ENCODE measurements at regions not wholly inside any gene's neighbourhood (a gene's known extent, or its start where the extent isn't known, plus 50 kb on each side); places are given as distances from the start of the nearest gene placed in this dataset.

DNA sequence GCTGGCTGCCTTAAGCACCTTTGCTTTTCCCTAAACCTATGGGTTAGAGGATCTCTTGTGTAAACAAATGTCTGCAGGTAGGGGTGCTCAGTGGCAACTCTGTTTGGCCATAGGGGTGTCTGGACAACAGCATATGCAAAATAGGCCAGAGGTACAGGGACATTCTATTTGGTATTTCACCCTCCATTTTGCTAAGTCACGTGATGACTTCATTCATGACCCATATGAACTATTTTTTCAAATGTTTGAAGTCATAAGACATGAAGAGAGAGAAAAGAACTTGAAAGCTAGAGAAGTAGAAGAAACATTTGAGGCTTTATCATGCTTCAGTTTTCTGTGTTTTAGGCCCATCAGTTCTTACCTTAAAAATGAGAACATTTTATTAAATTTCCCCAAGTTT, 370.2 kb downstream of the GADD45G start:
- Histone ChIP-seq H3K4me3 (ENCODE audit: low read length) (no peak overlapping the region), H3K36me3 (ENCODE audit: control insufficient read depth, insufficient read depth, low read length) (no peaks in the 10 kb centered on the region), H3K27me3 (ENCODE audit: control insufficient read depth, insufficient read depth, low read length) (no peaks in the 10 kb centered on the region), H3K4me1 (ENCODE audit: control insufficient read depth, insufficient read depth, low read length) (no peaks in the 10 kb centered on the region), H3K9ac (ENCODE audit: low read length) (no peak overlapping the region), H3K27ac (ENCODE audit: low read depth, low read length) (no peak overlapping the region)

DNA sequence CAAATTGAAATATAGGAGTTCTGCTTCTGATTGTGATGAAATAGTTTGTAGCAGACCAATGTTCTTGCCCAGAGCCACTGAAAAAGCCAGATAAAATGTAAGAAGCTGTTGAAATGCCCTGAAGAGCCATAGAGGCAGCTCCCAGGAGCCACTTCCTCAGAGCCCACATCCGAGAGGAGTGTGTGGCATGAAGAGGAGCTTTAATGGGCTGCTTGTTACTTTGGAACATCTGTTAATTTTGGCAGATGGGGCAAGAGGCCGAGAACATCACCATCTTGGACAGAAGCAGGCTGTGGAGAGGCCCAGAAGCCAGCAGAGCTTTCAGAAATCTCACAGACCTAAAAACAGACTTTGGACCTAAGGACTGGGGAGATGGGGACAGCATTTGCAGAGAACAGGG, 370.8 kb downstream of the GADD45G start:
- H3K36me3 ChIP-seq (ENCODE audit: control insufficient read depth, insufficient read depth, low read length): no peaks in the 10 kb centered on the region
- H3K4me1 ChIP-seq (ENCODE audit: control insufficient read depth, insufficient read depth, low read length): no peaks in the 10 kb centered on the region
- no peak overlapping the region for H3K9ac ChIP-seq (ENCODE audit: low read length)
- no peaks in the 10 kb centered on the region for H3K27me3 ChIP-seq (ENCODE audit: control insufficient read depth, insufficient read depth, low read length)
- no peak overlapping the region for H3K27ac ChIP-seq (ENCODE audit: low read depth, low read length)
- H3K4me3 ChIP-seq (ENCODE audit: low read length): no peak overlapping the region

DNA sequence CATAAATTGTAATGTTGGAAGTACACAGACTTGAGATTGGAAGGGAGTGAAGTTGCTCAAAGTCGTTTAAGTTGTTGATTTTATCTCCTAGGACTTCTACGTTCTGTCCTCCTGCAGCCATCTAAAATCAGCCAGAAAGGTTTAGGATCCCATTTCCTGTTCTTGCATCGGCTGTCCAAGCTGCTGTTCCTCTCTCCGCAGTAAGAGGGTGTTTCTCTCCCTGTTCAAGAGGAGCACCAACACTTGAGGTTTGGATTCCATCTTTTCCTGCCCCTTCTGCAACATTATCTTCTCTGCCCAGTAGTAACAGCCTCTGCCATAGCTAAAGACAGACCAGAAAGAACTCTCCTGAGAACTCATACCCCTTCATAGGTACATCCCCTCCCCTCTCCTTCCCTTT, 373.4 kb downstream of the GADD45G start:
- H3K36me3 ChIP-seq (ENCODE audit: control insufficient read depth, insufficient read depth, low read length): no peaks in the 10 kb centered on the region
- H3K4me3 ChIP-seq (ENCODE audit: low read length): no peak overlapping the region
- H3K9ac ChIP-seq (ENCODE audit: low read length): no peak overlapping the region
- no peaks in the 10 kb centered on the region for H3K4me1 ChIP-seq (ENCODE audit: control insufficient read depth, insufficient read depth, low read length)
- no peaks in the 10 kb centered on the region for H3K27me3 ChIP-seq (ENCODE audit: control insufficient read depth, insufficient read depth, low read length)
- no peak overlapping the region for H3K27ac ChIP-seq (ENCODE audit: low read depth, low read length)

DNA sequence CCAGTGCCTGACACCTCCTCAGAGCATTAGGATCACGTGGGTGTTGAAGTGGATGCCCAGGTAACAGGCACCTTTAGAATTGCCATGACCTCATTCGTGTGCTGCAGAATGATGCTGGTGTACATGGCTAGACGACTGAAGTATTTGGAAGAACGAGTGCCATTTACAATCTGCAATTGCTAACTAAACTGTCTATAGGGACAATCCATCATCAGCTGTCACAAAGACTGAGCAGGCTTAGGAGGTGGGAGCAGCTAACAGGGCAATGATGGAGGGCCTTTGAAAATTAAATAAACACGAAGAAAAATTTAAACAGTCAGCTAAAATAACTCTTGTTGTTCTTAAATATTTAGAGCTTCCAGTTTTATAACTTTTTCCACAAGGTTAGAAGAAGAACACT, 375.8 kb downstream of the GADD45G start:
- Histone ChIP-seq H3K9ac (ENCODE audit: low read length) (no peak overlapping the region), H3K27me3 (ENCODE audit: control insufficient read depth, insufficient read depth, low read length) (no peaks in the 10 kb centered on the region), H3K4me3 (ENCODE audit: low read length) (no peak overlapping the region), H3K36me3 (ENCODE audit: control insufficient read depth, insufficient read depth, low read length) (no peaks in the 10 kb centered on the region), H3K27ac (ENCODE audit: low read depth, low read length) (no peak overlapping the region), H3K4me1 (ENCODE audit: control insufficient read depth, insufficient read depth, low read length) (no peaks in the 10 kb centered on the region)

DNA sequence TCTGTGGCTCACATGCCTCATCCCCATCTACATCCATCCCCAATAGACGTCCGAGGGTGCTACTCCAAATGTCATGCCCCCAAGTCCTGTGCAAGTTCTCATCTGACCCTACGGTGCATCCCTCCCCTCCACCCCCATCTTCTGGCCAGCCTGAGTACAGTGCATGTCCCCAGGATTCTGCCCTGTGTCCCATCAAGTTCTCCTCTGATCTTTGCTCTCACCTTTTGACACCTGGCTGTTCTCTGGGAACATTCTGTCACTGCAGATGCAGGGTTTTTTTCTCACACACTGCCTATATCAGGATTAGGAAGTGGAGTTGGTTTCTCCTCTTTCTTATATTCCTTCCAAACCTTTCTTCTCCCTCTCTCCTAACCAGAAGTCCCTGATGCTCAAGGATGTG, 377.2 kb downstream of the GADD45G start:
- Histone ChIP-seq H3K27ac (ENCODE audit: low read depth, low read length) (no peak overlapping the region), H3K4me1 (ENCODE audit: control insufficient read depth, insufficient read depth, low read length) (no peaks in the 10 kb centered on the region), H3K4me3 (ENCODE audit: low read length) (no peak overlapping the region), H3K27me3 (ENCODE audit: control insufficient read depth, insufficient read depth, low read length) (no peaks in the 10 kb centered on the region), H3K36me3 (ENCODE audit: control insufficient read depth, insufficient read depth, low read length) (no peaks in the 10 kb centered on the region), H3K9ac (ENCODE audit: low read length) (no peak overlapping the region)

DNA sequence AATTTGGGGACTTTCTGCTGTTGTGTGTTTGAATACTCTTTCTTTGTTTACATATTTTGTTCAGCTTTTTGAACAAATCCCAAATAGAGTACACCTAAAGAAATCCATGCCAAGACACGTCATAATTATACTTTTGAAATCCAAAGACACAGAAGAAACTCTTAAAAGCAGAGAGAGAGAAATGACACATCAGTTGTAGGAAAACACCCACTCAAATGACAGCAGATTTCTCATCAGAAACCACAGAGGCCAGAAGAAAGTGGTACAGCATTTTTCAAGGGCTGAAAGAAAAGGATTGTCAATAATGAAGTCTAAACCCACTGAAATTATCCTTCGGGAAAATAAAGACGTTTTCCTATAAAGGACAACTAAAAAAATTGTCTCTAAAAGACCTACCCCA, 378.6 kb downstream of the GADD45G start:
- Histone ChIP-seq H3K4me1 (ENCODE audit: control insufficient read depth, insufficient read depth, low read length) (no peaks in the 10 kb centered on the region), H3K9ac (ENCODE audit: low read length) (no peak overlapping the region), H3K27me3 (ENCODE audit: control insufficient read depth, insufficient read depth, low read length) (no peaks in the 10 kb centered on the region), H3K36me3 (ENCODE audit: control insufficient read depth, insufficient read depth, low read length) (no peaks in the 10 kb centered on the region), H3K4me3 (ENCODE audit: low read length) (no peak overlapping the region), H3K27ac (ENCODE audit: low read depth, low read length) (no peak overlapping the region)

DNA sequence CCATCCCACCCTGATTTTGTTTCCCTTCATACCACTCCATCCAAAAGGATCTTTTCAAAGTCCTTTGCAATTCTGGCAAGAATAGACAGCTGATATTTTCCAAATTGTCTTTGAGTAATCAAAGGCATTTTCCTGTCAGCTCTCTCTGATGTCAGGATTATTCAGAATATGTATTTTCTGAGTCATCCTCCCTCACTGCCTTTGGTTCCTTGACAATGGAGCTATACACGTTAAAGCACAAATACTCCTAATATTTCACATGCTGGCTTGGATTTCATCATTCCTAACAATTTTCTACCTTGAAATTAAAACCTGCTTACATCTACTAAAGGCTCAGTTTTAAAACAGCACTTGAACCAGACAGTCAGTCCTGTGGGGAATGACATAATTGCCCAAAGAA, 379.4 kb downstream of the GADD45G start:
- no peaks in the 10 kb centered on the region for H3K36me3 ChIP-seq (ENCODE audit: control insufficient read depth, insufficient read depth, low read length)
- H3K27me3 ChIP-seq (ENCODE audit: control insufficient read depth, insufficient read depth, low read length): no peaks in the 10 kb centered on the region
- no peak overlapping the region for H3K27ac ChIP-seq (ENCODE audit: low read depth, low read length)
- no peak overlapping the region for H3K9ac ChIP-seq (ENCODE audit: low read length)
- no peaks in the 10 kb centered on the region for H3K4me1 ChIP-seq (ENCODE audit: control insufficient read depth, insufficient read depth, low read length)
- no peak overlapping the region for H3K4me3 ChIP-seq (ENCODE audit: low read length)

DNA sequence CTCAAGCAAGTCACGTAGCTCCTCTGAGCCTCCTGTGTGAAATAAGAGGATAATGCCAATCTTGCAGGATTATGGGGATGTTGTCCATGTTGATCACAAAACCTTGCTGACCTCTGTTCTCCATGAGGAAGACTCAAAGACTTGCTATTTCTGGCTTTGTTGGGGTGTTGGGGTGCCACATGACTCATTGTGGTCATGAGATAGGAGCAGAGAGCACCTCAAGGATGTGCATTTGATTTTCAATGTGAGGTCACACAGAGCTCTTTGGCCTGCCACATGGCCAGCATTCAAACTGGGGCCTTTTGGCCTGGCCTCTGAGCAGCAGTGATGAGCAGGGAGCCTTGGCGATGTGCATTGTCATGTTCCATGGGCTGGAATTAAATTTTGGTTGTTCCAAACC, 380.3 kb downstream of the GADD45G start:
- Histone ChIP-seq H3K4me1 (ENCODE audit: control insufficient read depth, insufficient read depth, low read length) (no peaks in the 10 kb centered on the region), H3K36me3 (ENCODE audit: control insufficient read depth, insufficient read depth, low read length) (no peaks in the 10 kb centered on the region), H3K27ac (ENCODE audit: low read depth, low read length) (no peak overlapping the region), H3K9ac (ENCODE audit: low read length) (no peak overlapping the region), H3K4me3 (ENCODE audit: low read length) (no peak overlapping the region), H3K27me3 (ENCODE audit: control insufficient read depth, insufficient read depth, low read length) (no peaks in the 10 kb centered on the region)

DNA sequence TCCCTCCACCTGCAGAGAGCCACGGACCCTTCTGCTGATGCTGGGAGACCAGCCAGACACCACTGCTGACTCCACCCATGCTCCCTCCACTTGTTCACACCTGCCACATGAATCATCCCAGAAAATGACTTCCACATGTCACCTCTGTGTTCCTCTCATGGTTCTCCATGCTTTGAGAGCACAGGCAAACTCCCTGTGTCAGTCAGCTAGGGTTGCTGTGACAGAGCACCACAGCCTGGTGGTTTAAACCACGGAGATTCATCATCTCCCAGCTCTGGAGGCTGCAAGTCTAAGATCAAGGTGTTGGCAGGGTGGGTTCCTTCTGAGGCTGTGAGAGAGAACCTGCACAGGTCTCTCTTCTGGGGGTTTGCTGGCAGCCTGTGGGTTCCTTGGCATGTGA, 381.4 kb downstream of the GADD45G start:
- Histone ChIP-seq H3K4me1 (ENCODE audit: control insufficient read depth, insufficient read depth, low read length) (no peaks in the 10 kb centered on the region), H3K36me3 (ENCODE audit: control insufficient read depth, insufficient read depth, low read length) (no peaks in the 10 kb centered on the region), H3K4me3 (ENCODE audit: low read length) (no peak overlapping the region), H3K9ac (ENCODE audit: low read length) (no peak overlapping the region), H3K27me3 (ENCODE audit: control insufficient read depth, insufficient read depth, low read length) (no peaks in the 10 kb centered on the region), H3K27ac (ENCODE audit: low read depth, low read length) (no peak overlapping the region)

DNA sequence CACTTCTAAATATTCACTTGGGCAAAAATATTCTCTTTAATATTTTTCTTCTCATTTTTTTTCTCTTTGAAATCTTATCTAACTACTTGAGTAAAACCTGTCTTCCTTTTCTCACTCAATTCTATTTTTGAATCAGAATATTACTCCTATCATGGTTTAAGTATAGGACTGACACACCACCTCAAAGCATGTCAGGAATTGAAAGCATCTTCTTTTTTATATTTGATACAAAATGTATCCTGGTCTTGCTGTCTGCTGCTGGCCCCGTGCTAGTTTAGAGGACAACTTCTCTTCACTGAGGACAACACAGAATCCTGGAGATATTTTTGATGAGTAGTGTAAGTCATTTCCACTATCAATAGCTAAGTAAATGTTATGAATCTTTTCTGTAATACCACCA, 383.6 kb downstream of the GADD45G start:
- Histone ChIP-seq H3K27ac (ENCODE audit: low read depth, low read length) (no peak overlapping the region), H3K27me3 (ENCODE audit: control insufficient read depth, insufficient read depth, low read length) (no peaks in the 10 kb centered on the region), H3K36me3 (ENCODE audit: control insufficient read depth, insufficient read depth, low read length) (no peaks in the 10 kb centered on the region), H3K4me3 (ENCODE audit: low read length) (no peak overlapping the region), H3K4me1 (ENCODE audit: control insufficient read depth, insufficient read depth, low read length) (no peaks in the 10 kb centered on the region), H3K9ac (ENCODE audit: low read length) (no peak overlapping the region)

DNA sequence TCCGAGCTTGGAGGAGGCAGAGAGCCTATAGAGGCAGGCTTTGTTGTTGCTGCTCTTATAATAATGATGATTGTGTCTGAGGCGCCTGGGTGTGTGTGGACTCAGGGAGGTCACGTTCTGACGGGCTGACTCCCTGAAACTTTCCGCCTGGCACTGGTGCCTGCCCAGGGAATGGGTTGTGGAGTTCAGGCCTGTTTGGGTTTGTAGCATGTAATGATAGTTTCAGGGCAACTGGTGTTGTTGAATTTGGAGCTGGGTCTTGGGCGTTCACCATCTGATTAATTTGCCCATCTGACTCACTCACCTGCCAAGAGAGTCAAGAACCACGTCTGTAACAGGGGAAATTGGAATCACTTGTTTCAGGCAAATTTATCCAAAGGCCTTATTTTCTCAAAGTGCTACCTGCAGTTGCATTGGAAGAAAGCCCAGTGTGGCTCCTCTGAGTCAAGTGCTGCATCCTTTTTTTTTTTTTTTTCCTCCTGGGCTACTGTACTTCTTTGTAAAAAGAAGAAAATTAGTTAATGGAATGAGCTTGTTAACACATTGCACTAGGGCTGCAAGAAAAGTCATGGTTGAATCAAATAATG, 386.5 kb downstream of the GADD45G start:
- Histone ChIP-seq H3K36me3 (ENCODE audit: control insufficient read depth, insufficient read depth, low read length) (no peaks in the 10 kb centered on the region), H3K9ac (ENCODE audit: low read length) (no peak overlapping the region), H3K4me1 (ENCODE audit: control insufficient read depth, insufficient read depth, low read length) (peaks cover 2% of the 10 kb centered on the region), H3K27me3 (ENCODE audit: control insufficient read depth, insufficient read depth, low read length) (no peaks in the 10 kb centered on the region), H3K27ac (ENCODE audit: low read depth, low read length) (no peak overlapping the region), H3K4me3 (ENCODE audit: low read length) (no peak overlapping the region)

DNA sequence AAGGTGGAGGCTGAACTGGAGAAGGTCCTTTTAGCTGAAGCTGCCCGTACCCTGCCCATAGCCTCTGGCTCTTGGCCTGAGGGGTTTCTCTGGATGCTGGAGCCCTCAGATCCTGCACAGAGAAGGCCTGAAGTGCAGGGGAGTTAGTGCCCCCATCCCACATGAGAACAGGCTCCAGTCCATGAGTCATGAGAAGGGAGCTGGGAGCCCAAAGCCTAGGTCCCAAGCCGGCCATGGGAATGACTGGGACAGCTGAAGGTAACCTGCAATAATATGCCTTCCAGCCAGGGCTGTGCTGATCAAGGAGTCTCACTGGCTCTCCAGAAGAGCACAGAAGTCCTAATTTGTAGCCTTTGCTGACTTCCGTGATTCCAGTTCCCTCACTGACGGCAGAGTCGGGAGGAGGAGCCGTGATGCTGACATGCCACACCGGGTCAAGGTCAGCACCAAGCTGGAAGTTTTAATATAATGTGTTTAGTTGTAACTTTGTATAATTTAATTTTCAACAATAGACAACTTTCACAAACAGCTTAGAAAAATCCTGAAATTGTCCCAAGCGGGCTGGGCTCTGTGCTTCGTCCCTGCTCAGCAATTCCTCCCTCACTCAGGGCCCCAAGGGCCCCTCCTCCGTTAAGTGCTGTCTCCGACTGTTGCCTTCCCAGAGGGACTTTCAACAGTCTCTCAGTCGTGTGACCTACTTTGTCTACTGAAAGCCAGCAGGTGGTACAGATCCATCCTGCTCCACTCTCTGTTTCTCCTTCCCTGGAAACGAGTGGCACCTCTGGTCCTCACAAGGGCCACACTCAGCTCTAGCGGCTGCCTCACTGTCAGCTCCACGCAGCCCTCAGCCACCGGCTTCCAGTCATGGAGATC, 387.8 kb downstream of the GADD45G start:
- Histone ChIP-seq H3K27ac (ENCODE audit: low read depth, low read length) (no peak overlapping the region), H3K27me3 (ENCODE audit: control insufficient read depth, insufficient read depth, low read length) (no peaks in the 10 kb centered on the region), H3K4me1 (ENCODE audit: control insufficient read depth, insufficient read depth, low read length) (peaks cover 2% of the 10 kb centered on the region), H3K36me3 (ENCODE audit: control insufficient read depth, insufficient read depth, low read length) (no peaks in the 10 kb centered on the region), H3K9ac (ENCODE audit: low read length) (no peak overlapping the region), H3K4me3 (ENCODE audit: low read length) (no peak overlapping the region)
